PC-3 (cell line): ENCODE measurements at regions not wholly inside any gene's neighbourhood (a gene's known extent, or its start where the extent isn't known, plus 50 kb on each side); places are given as distances from the start of the nearest gene placed in this dataset.

Experiments used
- ATAC-seq: fragments of 200-7000 bp; cut with Tn5 transposase; 2 replicates; pipeline ENCODE4 v1.9.1; 2020; ENCODE audit warnings: mild to moderate bottlenecking, moderate library complexity
- BruUV-seq: library from RNA; stranded (reverse); fragments of 400-500 nt; replicated peaks from 2 replicates; lab custom pipeline; 2021; lab: Mats Ljungman, UMichigan
- CTCF ChIA-PET: fragments of 300-600 bp; sonication (Branson Sonifier 250); formaldehyde crosslinking; loops from one replicate; lab custom pipeline; 2022; ENCODE audit warnings: antibody characterized with exemption; lab: Charles Lee
- POLR2A ChIA-PET: fragments of 300-600 bp; sonication (Branson Sonifier 250); formaldehyde crosslinking; loops from one replicate; lab custom pipeline; 2022; ENCODE audit warnings: antibody characterized with exemption; ENCODE audit not compliant: unreplicated experiment; lab: Charles Lee
- DNase-seq: peaks from one replicate; pipeline ENCODE4 v3.0.0-alpha.2; 2015
- H2AFZ ChIP-seq: fragments of 300-600 bp; sonication (generic); 2 replicates; pipeline ENCODE4 v1.6.0; 2016; ENCODE audit warnings: antibody characterized with exemption, low read length
- H3F3A ChIP-seq: fragments of 300-600 bp; sonication (generic); one replicate; pipeline ENCODE4 v1.6.0; 2017; ENCODE audit warnings: antibody characterized with exemption, low read length, control low read depth, mild to moderate bottlenecking; ENCODE audit not compliant: unreplicated experiment
- H3K27ac ChIP-seq: fragments of 300-600 bp; sonication (generic); 2 replicates; pipeline ENCODE4 v1.5.1; 2016; ENCODE audit warnings: mild to moderate bottlenecking, low read length
- H3K27me3 ChIP-seq: fragments of 300-600 bp; sonication (generic); 2 replicates; pipeline ENCODE4 v1.6.1; 2016; ENCODE audit warnings: low read length, mixed read lengths
- H3K36me3 ChIP-seq: fragments of 300-600 bp; sonication (generic); 2 replicates; pipeline ENCODE4 v1.6.1; 2016; ENCODE audit warnings: low read depth, mixed run types, low read length, mixed read lengths
- H3K4me1 ChIP-seq: fragments of 300-600 bp; sonication (generic); 2 replicates; pipeline ENCODE4 v1.5.1; 2016; ENCODE audit warnings: low read length; ENCODE audit not compliant: insufficient read depth
- H3K4me2 ChIP-seq: fragments of 300-600 bp; sonication (generic); 2 replicates; pipeline ENCODE4 v1.6.0; 2016; ENCODE audit warnings: low read length
- H3K4me3 ChIP-seq: fragments of 300-600 bp; sonication (generic); 2 replicates; pipeline ENCODE4 v1.5.1; 2016; ENCODE audit warnings: mild to moderate bottlenecking, low read length, mixed read lengths
- H3K79me2 ChIP-seq: fragments of 300-600 bp; sonication (generic); 2 replicates; pipeline ENCODE4 v1.6.1; 2017; ENCODE audit warnings: low read length, mixed read lengths
- H3K9ac ChIP-seq: fragments of 300-600 bp; sonication (generic); 2 replicates; pipeline ENCODE4 v1.6.0; 2016; ENCODE audit warnings: mild to moderate bottlenecking, low read length
- H3K9me2 ChIP-seq: fragments of 300-600 bp; sonication (generic); replicated peaks from 2 replicates; pipeline ENCODE4 v1.6.1; 2016; ENCODE audit warnings: mixed run types, low read length, mixed read lengths
- H3K9me3 ChIP-seq: fragments of 300-600 bp; sonication (generic); 2 replicates; pipeline ENCODE4 v1.6.1; 2016; ENCODE audit warnings: low read length, mixed read lengths
- H4K20me1 ChIP-seq: fragments of 300-600 bp; sonication (generic); 2 replicates; pipeline ENCODE4 v1.6.1; 2016; ENCODE audit warnings: low read length, mixed read lengths
- EZH2 ChIP-seq: fragments of 300-600 bp; sonication (generic); IDR thresholded peaks from one replicate; pipeline ENCODE4 v1.6.1; 2017; ENCODE audit warnings: antibody characterized with exemption, mild to moderate bottlenecking, low read length; ENCODE audit not compliant: unreplicated experiment
- EZH2phosphoT487 ChIP-seq: fragments of 300-600 bp; sonication (generic); IDR thresholded peaks from 2 replicates; pipeline ENCODE4 v1.6.1; 2018; ENCODE audit warnings: mild to moderate bottlenecking, antibody characterized with exemption, low read length, borderline replicate concordance
- intact Hi-C: fragments of 100-400 bp; cut with micrococcal nuclease; formaldehyde crosslinking; loops from 2 replicates; pipeline ENCODE4 v1.9.0; 2023
- TF ChIP-seq, protein P1 (sequence below): fragments of 300-600 bp; sonication (generic); conservative IDR thresholded peaks from 2 replicates; pipeline ENCODE4 v1.5.1; 2017; ENCODE audit warnings: antibody characterized with exemption, low read depth, mild to moderate bottlenecking, low read length

DNA sequence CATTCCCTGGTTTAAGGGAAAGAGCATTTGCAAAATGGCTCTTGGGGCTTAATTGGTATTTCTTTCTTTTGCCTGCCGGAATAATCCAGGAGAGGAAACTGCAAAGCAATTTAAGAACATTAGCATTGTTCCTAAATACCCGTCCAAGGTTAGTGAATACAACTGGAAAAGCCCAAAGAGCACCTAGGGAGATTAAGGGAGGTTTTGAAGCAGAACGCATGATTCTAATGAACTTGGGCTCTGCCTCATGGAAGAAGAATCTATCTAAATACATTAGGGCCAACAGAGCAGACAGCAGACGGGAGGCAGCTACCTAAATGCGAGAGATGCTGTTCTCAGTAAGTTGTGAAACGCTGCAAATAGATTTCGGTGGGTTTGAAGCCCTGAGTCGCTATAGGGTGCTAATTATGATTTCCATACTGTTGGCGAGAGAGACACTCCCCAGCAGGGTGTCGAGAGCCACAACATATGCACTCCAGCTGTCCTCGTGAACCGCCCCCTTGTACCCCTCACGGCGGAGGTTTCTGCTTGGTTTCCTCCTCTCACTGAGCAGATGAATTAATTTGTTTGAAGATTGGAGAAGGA, 326.7 kb upstream of the CAMK1G start:
- no peaks in the 10 kb centered on the region for H3K79me2 ChIP-seq
- DNase-seq (no peak), ATAC-seq (no peak)
- no peaks in the 10 kb centered on the region for H3K27me3 ChIP-seq
- intact Hi-C loops: no loop called here
- CTCF ChIA-PET: no interaction called here
- H3K4me3 ChIP-seq: no peak overlapping the region
- POLR2A ChIA-PET: no interaction called here
- H2AFZ ChIP-seq: no peak overlapping the region
- H3K9me2 ChIP-seq: no peaks in the 10 kb centered on the region
- H3K4me2 ChIP-seq: no peak overlapping the region
- no peaks in the 10 kb centered on the region for H4K20me1 ChIP-seq
- peaks cover 23% of the 10 kb centered on the region for H3K9me3 ChIP-seq
- H3K27ac ChIP-seq: no peak overlapping the region
- H3F3A ChIP-seq: no peaks in the 10 kb centered on the region
- H3K36me3 ChIP-seq: peaks cover 2% of the 10 kb centered on the region; the same call in 1 of the 2 replicates
- H3K9ac ChIP-seq: no peak overlapping the region
- TF ChIP-seq EZH2 (no peak), EZH2phosphoT487 (no peak)
- TF ChIP-seq, protein P1, sequence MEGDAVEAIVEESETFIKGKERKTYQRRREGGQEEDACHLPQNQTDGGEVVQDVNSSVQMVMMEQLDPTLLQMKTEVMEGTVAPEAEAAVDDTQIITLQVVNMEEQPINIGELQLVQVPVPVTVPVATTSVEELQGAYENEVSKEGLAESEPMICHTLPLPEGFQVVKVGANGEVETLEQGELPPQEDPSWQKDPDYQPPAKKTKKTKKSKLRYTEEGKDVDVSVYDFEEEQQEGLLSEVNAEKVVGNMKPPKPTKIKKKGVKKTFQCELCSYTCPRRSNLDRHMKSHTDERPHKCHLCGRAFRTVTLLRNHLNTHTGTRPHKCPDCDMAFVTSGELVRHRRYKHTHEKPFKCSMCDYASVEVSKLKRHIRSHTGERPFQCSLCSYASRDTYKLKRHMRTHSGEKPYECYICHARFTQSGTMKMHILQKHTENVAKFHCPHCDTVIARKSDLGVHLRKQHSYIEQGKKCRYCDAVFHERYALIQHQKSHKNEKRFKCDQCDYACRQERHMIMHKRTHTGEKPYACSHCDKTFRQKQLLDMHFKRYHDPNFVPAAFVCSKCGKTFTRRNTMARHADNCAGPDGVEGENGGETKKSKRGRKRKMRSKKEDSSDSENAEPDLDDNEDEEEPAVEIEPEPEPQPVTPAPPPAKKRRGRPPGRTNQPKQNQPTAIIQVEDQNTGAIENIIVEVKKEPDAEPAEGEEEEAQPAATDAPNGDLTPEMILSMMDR: no peak
- no peaks in the 10 kb centered on the region for H3K4me1 ChIP-seq
- BruUV-seq: no TSS peak

DNA sequence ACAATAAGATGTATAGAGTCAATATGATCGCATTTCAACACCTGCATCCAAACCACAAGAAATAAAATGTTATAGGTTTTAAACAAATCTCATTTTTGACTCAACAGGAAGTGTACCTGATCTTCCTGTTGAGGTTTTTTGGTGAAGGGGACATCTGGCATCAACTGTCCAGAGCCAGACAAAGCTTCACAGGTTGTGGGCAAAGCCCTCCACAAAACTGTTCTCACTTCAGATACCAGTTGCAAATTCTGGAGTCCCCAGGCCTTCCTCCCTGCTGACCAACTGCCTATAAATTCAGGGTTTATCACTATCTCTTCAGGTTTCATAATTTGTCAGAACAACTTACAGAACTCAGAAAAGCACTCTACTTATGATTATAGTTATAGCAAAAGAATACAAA, 326.1 kb upstream of the CAMK1G start:
- H3K9ac ChIP-seq: no peak overlapping the region

DNA sequence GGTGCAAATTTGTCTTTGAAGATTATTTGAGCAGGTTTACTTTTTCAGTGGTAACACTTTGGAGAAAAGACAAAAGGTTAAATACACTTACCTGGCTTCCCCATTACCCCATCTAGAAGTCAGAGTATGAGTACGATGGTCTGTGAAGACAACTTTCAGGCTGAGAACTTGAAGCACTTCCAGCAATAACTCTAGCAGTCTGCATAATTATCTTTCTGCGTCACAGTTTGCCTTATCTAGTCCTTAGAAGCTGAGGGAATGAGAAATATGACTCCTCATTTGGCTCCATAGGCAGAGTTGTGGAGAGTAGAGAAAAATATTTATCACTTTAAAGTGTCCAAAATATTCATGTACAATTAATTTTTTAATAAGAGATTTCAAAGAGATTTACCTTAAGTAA, 323.4 kb upstream of the CAMK1G start:
- BruUV-seq: no TSS peak
- DNase-seq (no peak), ATAC-seq (no peak)
- Histone ChIP-seq H3F3A (no peaks in the 10 kb centered on the region), H3K36me3 (peaks cover 2% of the 10 kb centered on the region; the same call in 1 of the 2 replicates), H3K9me3 (peaks cover 23% of the 10 kb centered on the region), H2AFZ (no peak overlapping the region), H3K4me2 (no peak overlapping the region), H3K79me2 (no peaks in the 10 kb centered on the region), H3K9ac (no peak overlapping the region), H3K27me3 (no peaks in the 10 kb centered on the region), H3K4me1 (no peaks in the 10 kb centered on the region), H3K9me2 (no peaks in the 10 kb centered on the region), H4K20me1 (no peaks in the 10 kb centered on the region), H3K27ac (no peak overlapping the region), H3K4me3 (no peak overlapping the region)
- CTCF ChIA-PET: no interaction called here
- POLR2A ChIA-PET: no interaction called here
- TF ChIP-seq, protein P1: no peak
- TF ChIP-seq EZH2phosphoT487: no peak
- no peak for TF ChIP-seq EZH2
- intact Hi-C loops: no loop called here

More for the DNA sequence above, 326.1 kb upstream of the CAMK1G start:
- Histone ChIP-seq H3K36me3 (peaks cover 2% of the 10 kb centered on the region; the same call in 1 of the 2 replicates), H3K4me3 (no peak overlapping the region), H2AFZ (no peak overlapping the region), H3K9me3 (peaks cover 23% of the 10 kb centered on the region), H3K79me2 (no peaks in the 10 kb centered on the region), H4K20me1 (no peaks in the 10 kb centered on the region), H3K27ac (no peak overlapping the region), H3K4me1 (no peaks in the 10 kb centered on the region), H3F3A (no peaks in the 10 kb centered on the region), H3K4me2 (no peak overlapping the region), H3K9me2 (no peaks in the 10 kb centered on the region), H3K27me3 (no peaks in the 10 kb centered on the region)
- intact Hi-C loops: no loop called here
- TF ChIP-seq, protein P1: no peak
- TF ChIP-seq EZH2 (no peak), EZH2phosphoT487 (no peak)
- CTCF ChIA-PET: no interaction called here
- no peak for DNase-seq
- ATAC-seq: no peak
- POLR2A ChIA-PET: interaction anchor here (0.6 kb wide), 1 partner anchor 211 kb away, joined by 5 read pairs; no protein-coding TSS in a partner anchor
- BruUV-seq: no TSS peak
